GM04504 (cell line): ENCODE measurements at regions not wholly inside any gene's neighbourhood (a gene's known extent, or its start where the extent isn't known, plus 50 kb on each side); places are given as distances from the start of the nearest gene placed in this dataset.

Source experiments
- DNase-seq: peaks from one replicate; pipeline ENCODE4 v3.0.0-alpha.2; 2012; ENCODE audit warnings: low read depth

- DNase-seq, result no peak
Measured at GRCh38 chr13:109977212-109977968, 191.0 kb upstream of the IRS2 start.

- no peak for DNase-seq
Measured at GRCh38 chr13:109976206-109976997, 190.0 kb upstream of the IRS2 start.

- no peak for DNase-seq
Measured at GRCh38 chr13:109974354-109974753, 188.0 kb upstream of the IRS2 start.

- no peak for DNase-seq
Measured at GRCh38 chr13:109973279-109973678, 186.9 kb upstream of the IRS2 start.

GRCh38 chr13:109971456-109972090 is 185.2 kb upstream of the IRS2 start:
- DNase-seq, result no peak

GRCh38 chr13:109971006-109971405 is 184.6 kb upstream of the IRS2 start:
- peak; percentile 55 for DNase-seq

GRCh38 chr13:109968876-109969577 is 182.6 kb upstream of the IRS2 start:
- no peak for DNase-seq

GRCh38 chr13:109963960-109964563 is 177.7 kb upstream of the IRS2 start:
- DNase-seq, result no peak

- DNase-seq, result no peak
Measured at GRCh38 chr13:109963384-109963783, 177.0 kb upstream of the IRS2 start.

- no peak for DNase-seq
Measured at GRCh38 chr13:109959903-109960302, 173.5 kb upstream of the IRS2 start.

GRCh38 chr13:109957875-109958274 is 171.5 kb upstream of the IRS2 start:
- DNase-seq, result no peak

- no peak for DNase-seq
Measured at GRCh38 chr13:109955598-109955997, 169.2 kb upstream of the IRS2 start.

GRCh38 chr13:109954441-109954840 is 168.1 kb upstream of the IRS2 start:
- no peak for DNase-seq

- no peak for DNase-seq
Measured at GRCh38 chr13:109951491-109951890, 165.1 kb upstream of the IRS2 start.

- DNase-seq, result no peak
Measured at GRCh38 chr13:109949397-109949796, 163.0 kb upstream of the IRS2 start.

- no peak for DNase-seq
Measured at GRCh38 chr13:109947006-109947405, 160.6 kb upstream of the IRS2 start.

GRCh38 chr13:109945206-109945960 is 159.0 kb upstream of the IRS2 start:
- DNase-seq, result peak; percentile 76

- DNase-seq, result peak; percentile 48
Measured at GRCh38 chr13:109941951-109942350, 155.6 kb upstream of the IRS2 start.

- no peak for DNase-seq
Measured at GRCh38 chr13:109941221-109941620, 154.8 kb upstream of the IRS2 start.

- DNase-seq, result no peak
Measured at GRCh38 chr13:109940637-109941036, 154.3 kb upstream of the IRS2 start.

- no peak for DNase-seq
Measured at GRCh38 chr13:109939838-109940237, 153.5 kb upstream of the IRS2 start.
